HEK293T (cell line): ENCODE measurements at regions not wholly inside any gene's neighbourhood (a gene's known extent, or its start where the extent isn't known, plus 50 kb on each side); places are given as distances from the start of the nearest gene placed in this dataset.

Experiments used
- BHLHE40 ChIP-seq: fragments of 450-650 bp; IDR thresholded peaks from 2 replicates; pipeline ENCODE4 v1.6.1; 2016; ENCODE audit warnings: mild to moderate bottlenecking, moderate library complexity, borderline replicate concordance
- CTBP1 ChIP-seq: fragments of 450-650 bp; IDR thresholded peaks from 2 replicates; pipeline ENCODE4 v1.6.1; 2016; ENCODE audit warnings: borderline replicate concordance
- FOXK2 ChIP-seq: fragments of 450-650 bp; IDR thresholded peaks from 2 replicates; pipeline ENCODE4 v1.6.1; 2016; ENCODE audit warnings: mild to moderate bottlenecking
- FOXM1 ChIP-seq: fragments of 450-650 bp; IDR thresholded peaks from 2 replicates; pipeline ENCODE4 v1.6.1; 2017; ENCODE audit warnings: mild to moderate bottlenecking, borderline replicate concordance
- HDGF ChIP-seq: fragments of 450-650 bp; IDR thresholded peaks from 2 replicates; pipeline ENCODE4 v1.6.1; 2017; ENCODE audit warnings: antibody characterized with exemption, borderline replicate concordance
- SP1 ChIP-seq: fragments of 450-650 bp; IDR thresholded peaks from 2 replicates; pipeline ENCODE4 v1.6.1; 2017
- ZNF384 ChIP-seq: fragments of 450-650 bp; IDR thresholded peaks from 2 replicates; pipeline ENCODE4 v1.6.1; 2016

- TF ChIP-seq FOXK2 (no peak), ZNF384 (no peak), HDGF (no peak), CTBP1 (no peak), SP1 (no peak), BHLHE40 (no peak), FOXM1 (no peak)
These were observed 380.7 kb upstream of the KLF4 start for GRCh38 chr9:107870221-107870620.
